ENCODE measurements at regions not wholly inside any gene's neighbourhood (a gene's known extent, or its start where the extent isn't known, plus 50 kb on each side); places are given as distances from the start of the nearest gene placed in this dataset.

GRCh38 chr5:77853353-77853907 is 77.3 kb upstream of the TBCA start:
- no peaks in the 10 kb centered on the region for H3K36me3 ChIP-seq (ENCODE audit: insufficient read depth, low read length)
- H3K4me3 ChIP-seq (ENCODE audit: low read length): no peak overlapping the region
- H2AFZ ChIP-seq (ENCODE audit: low read depth, low read length): no peak overlapping the region
- H3K4me1 ChIP-seq (ENCODE audit: insufficient read depth, low read length): peaks cover 15% of the 10 kb centered on the region
- peaks cover 2% of the 10 kb centered on the region for H3K9me3 ChIP-seq (ENCODE audit: low read length)
- peaks cover 86% of the 10 kb centered on the region for H3K27me3 ChIP-seq (ENCODE audit: insufficient read depth, low read length)

- no peaks in the 10 kb centered on the region for H3K36me3 ChIP-seq (ENCODE audit: insufficient read depth, low read length)
- H3K9me3 ChIP-seq (ENCODE audit: low read length): peaks cover 2% of the 10 kb centered on the region
- H3K27me3 ChIP-seq (ENCODE audit: insufficient read depth, low read length): peaks cover 79% of the 10 kb centered on the region
- H3K4me3 ChIP-seq (ENCODE audit: low read length): peak overlapping the region; percentile 30
- no peak overlapping the region for H2AFZ ChIP-seq (ENCODE audit: low read depth, low read length)
- H3K4me1 ChIP-seq (ENCODE audit: insufficient read depth, low read length): peaks cover 18% of the 10 kb centered on the region
Observed at GRCh38 chr5:77852514-77853352, 76.6 kb upstream of the TBCA start.

GRCh38 chr5:77852068-77852513 is 76.0 kb upstream of the TBCA start:
- H3K27me3 ChIP-seq (ENCODE audit: insufficient read depth, low read length): peaks cover 74% of the 10 kb centered on the region
- peaks cover 25% of the 10 kb centered on the region for H3K4me1 ChIP-seq (ENCODE audit: insufficient read depth, low read length)
- peak overlapping the region; percentile 30 for H3K4me3 ChIP-seq (ENCODE audit: low read length)
- no peaks in the 10 kb centered on the region for H3K36me3 ChIP-seq (ENCODE audit: insufficient read depth, low read length)
- peaks cover 2% of the 10 kb centered on the region for H3K9me3 ChIP-seq (ENCODE audit: low read length)
- H2AFZ ChIP-seq (ENCODE audit: low read depth, low read length): no peak overlapping the region

- H3K4me1 ChIP-seq (ENCODE audit: insufficient read depth, low read length): peaks cover 31% of the 10 kb centered on the region
- peaks cover 73% of the 10 kb centered on the region for H3K27me3 ChIP-seq (ENCODE audit: insufficient read depth, low read length)
- H3K9me3 ChIP-seq (ENCODE audit: low read length): peaks cover 2% of the 10 kb centered on the region
- H2AFZ ChIP-seq (ENCODE audit: low read depth, low read length): no peak overlapping the region
- H3K4me3 ChIP-seq (ENCODE audit: low read length): peak overlapping the region; percentile 30
- H3K36me3 ChIP-seq (ENCODE audit: insufficient read depth, low read length): no peaks in the 10 kb centered on the region
Observed at GRCh38 chr5:77851176-77852067, 75.3 kb upstream of the TBCA start.

- Histone ChIP-seq H3K4me1 (ENCODE audit: insufficient read depth, low read length) (peaks cover 38% of the 10 kb centered on the region), H3K36me3 (ENCODE audit: insufficient read depth, low read length) (no peaks in the 10 kb centered on the region), H3K27me3 (ENCODE audit: insufficient read depth, low read length) (peaks cover 72% of the 10 kb centered on the region), H3K9me3 (ENCODE audit: low read length) (peaks cover 2% of the 10 kb centered on the region), H3K4me3 (ENCODE audit: low read length) (no peak overlapping the region), H2AFZ (ENCODE audit: low read depth, low read length) (no peak overlapping the region)
Observed at GRCh38 chr5:77850536-77851175, 74.5 kb upstream of the TBCA start.

GRCh38 chr5:77849308-77849900 is 73.3 kb upstream of the TBCA start:
- no peak overlapping the region for H3K4me3 ChIP-seq (ENCODE audit: low read length)
- H3K36me3 ChIP-seq (ENCODE audit: insufficient read depth, low read length): no peaks in the 10 kb centered on the region
- H2AFZ ChIP-seq (ENCODE audit: low read depth, low read length): no peak overlapping the region
- peaks cover 2% of the 10 kb centered on the region for H3K9me3 ChIP-seq (ENCODE audit: low read length)
- peaks cover 41% of the 10 kb centered on the region for H3K4me1 ChIP-seq (ENCODE audit: insufficient read depth, low read length)
- H3K27me3 ChIP-seq (ENCODE audit: insufficient read depth, low read length): peaks cover 77% of the 10 kb centered on the region

GRCh38 chr5:77847814-77848290 is 71.7 kb upstream of the TBCA start:
- no peak overlapping the region for H2AFZ ChIP-seq (ENCODE audit: low read depth, low read length)
- H3K27me3 ChIP-seq (ENCODE audit: insufficient read depth, low read length): peaks cover 78% of the 10 kb centered on the region
- H3K9me3 ChIP-seq (ENCODE audit: low read length): peaks cover 2% of the 10 kb centered on the region
- H3K4me3 ChIP-seq (ENCODE audit: low read length): no peak overlapping the region
- H3K36me3 ChIP-seq (ENCODE audit: insufficient read depth, low read length): no peaks in the 10 kb centered on the region
- peaks cover 49% of the 10 kb centered on the region for H3K4me1 ChIP-seq (ENCODE audit: insufficient read depth, low read length)

- H3K36me3 ChIP-seq (ENCODE audit: insufficient read depth, low read length): no peaks in the 10 kb centered on the region
- H3K27me3 ChIP-seq (ENCODE audit: insufficient read depth, low read length): peaks cover 77% of the 10 kb centered on the region
- no peak overlapping the region for H2AFZ ChIP-seq (ENCODE audit: low read depth, low read length)
- peaks cover 2% of the 10 kb centered on the region for H3K9me3 ChIP-seq (ENCODE audit: low read length)
- H3K4me1 ChIP-seq (ENCODE audit: insufficient read depth, low read length): peaks cover 44% of the 10 kb centered on the region
- H3K4me3 ChIP-seq (ENCODE audit: low read length): no peak overlapping the region
Observed at GRCh38 chr5:77847129-77847460, 71.0 kb upstream of the TBCA start.

- Histone ChIP-seq H2AFZ (ENCODE audit: low read depth, low read length) (no peak overlapping the region), H3K36me3 (ENCODE audit: insufficient read depth, low read length) (no peaks in the 10 kb centered on the region), H3K9me3 (ENCODE audit: low read length) (peaks cover 2% of the 10 kb centered on the region), H3K27me3 (ENCODE audit: insufficient read depth, low read length) (peaks cover 77% of the 10 kb centered on the region), H3K4me1 (ENCODE audit: insufficient read depth, low read length) (peaks cover 42% of the 10 kb centered on the region), H3K4me3 (ENCODE audit: low read length) (no peak overlapping the region)
Observed at GRCh38 chr5:77846422-77847128, 70.4 kb upstream of the TBCA start.

GRCh38 chr5:77845324-77845646 is 69.1 kb upstream of the TBCA start:
- Histone ChIP-seq H3K27me3 (ENCODE audit: insufficient read depth, low read length) (peaks cover 74% of the 10 kb centered on the region), H3K4me3 (ENCODE audit: low read length) (no peak overlapping the region), H3K4me1 (ENCODE audit: insufficient read depth, low read length) (peaks cover 41% of the 10 kb centered on the region), H3K36me3 (ENCODE audit: insufficient read depth, low read length) (no peaks in the 10 kb centered on the region), H2AFZ (ENCODE audit: low read depth, low read length) (no peak overlapping the region), H3K9me3 (ENCODE audit: low read length) (no peaks in the 10 kb centered on the region)

- Histone ChIP-seq H3K36me3 (ENCODE audit: insufficient read depth, low read length) (no peaks in the 10 kb centered on the region), H2AFZ (ENCODE audit: low read depth, low read length) (peak overlapping the region; percentile 19), H3K4me1 (ENCODE audit: insufficient read depth, low read length) (peaks cover 40% of the 10 kb centered on the region), H3K9me3 (ENCODE audit: low read length) (no peaks in the 10 kb centered on the region), H3K27me3 (ENCODE audit: insufficient read depth, low read length) (peaks cover 74% of the 10 kb centered on the region), H3K4me3 (ENCODE audit: low read length) (no peak overlapping the region)
Observed at GRCh38 chr5:77844623-77845323, 68.6 kb upstream of the TBCA start.

GRCh38 chr5:77844373-77844622 is 68.2 kb upstream of the TBCA start:
- Histone ChIP-seq H3K36me3 (ENCODE audit: insufficient read depth, low read length) (no peaks in the 10 kb centered on the region), H3K9me3 (ENCODE audit: low read length) (peaks cover 3% of the 10 kb centered on the region), H3K4me3 (ENCODE audit: low read length) (no peak overlapping the region), H3K27me3 (ENCODE audit: insufficient read depth, low read length) (peaks cover 74% of the 10 kb centered on the region), H2AFZ (ENCODE audit: low read depth, low read length) (peak overlapping the region; percentile 19), H3K4me1 (ENCODE audit: insufficient read depth, low read length) (peaks cover 40% of the 10 kb centered on the region)

All from neuron (in vitro differentiated cells).